ENCODE measurements at regions not wholly inside any gene's neighbourhood (a gene's known extent, or its start where the extent isn't known, plus 50 kb on each side); places are given as distances from the start of the nearest gene placed in this dataset.

DNA sequence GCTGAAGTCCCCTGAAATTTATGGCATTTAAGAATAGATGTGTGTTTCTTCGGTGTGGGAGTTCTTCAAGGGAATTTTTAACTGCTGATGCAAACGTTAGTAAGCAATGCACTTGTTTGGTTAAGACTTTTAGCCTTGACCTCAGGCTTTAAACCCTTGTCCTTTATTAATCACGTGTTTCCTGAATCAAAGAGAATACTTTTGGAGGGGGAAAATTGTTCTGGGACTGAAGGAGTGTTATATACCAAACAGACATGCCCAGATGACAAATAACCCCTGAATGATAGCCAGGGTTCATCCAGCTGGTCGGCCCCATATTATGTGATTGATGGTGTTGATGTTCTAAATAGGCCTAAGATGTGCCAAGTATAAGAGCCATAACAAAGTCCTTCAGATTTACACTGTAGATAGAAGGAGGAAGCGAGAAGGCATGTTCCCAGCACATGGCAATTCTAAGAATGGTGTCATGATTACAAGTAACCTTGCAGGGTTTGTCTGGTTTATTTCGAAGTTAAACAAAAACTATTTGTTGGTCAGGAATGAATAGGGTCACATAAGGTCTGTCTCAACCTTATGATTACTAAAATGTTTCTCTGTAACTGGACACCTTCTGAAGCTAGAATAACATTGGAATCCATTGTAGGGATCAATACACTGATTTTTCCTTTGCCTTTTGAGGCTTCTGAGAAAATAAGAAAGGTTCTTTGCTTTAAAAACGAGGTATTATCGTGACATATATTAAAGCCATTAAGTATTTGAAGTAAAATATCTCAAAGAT lies 124.2 kb upstream of the SEM1 start:
- DNase-seq (ENCODE audit: low spot score): no peak
- Mint-ChIP-seq H3K4me3 (no peak overlapping the region), H3K4me1 (ENCODE audit: low read depth) (peaks cover 15% of the 10 kb centered on the region), H3K9me3 (peaks cover 4% of the 10 kb centered on the region), H3K36me3 (ENCODE audit: low read depth) (peaks cover 2% of the 10 kb centered on the region), H3K27ac (no peak overlapping the region), H3K27me3 (ENCODE audit: insufficient read depth) (peaks cover 26% of the 10 kb centered on the region)
- intact Hi-C loops (cut with micrococcal nuclease): no loop called here

DNA sequence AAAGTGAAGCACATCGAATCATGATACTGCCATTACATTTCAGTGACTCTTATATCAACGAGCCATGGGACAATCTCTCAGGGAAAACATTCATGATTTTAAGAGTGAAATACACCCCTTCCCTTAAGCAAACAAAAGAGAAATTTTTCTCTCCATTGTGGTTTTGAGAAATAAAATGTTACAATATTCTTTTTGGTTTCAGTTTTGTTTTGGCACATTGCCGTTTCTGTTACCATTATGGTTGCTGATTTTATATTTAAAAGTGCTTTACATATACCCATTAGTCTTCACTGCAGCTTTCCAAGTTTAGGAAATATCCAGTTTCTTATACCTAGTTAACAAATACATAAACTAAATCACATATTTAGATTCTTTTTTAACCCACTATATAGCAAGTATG lies 126.8 kb upstream of the SEM1 start:
- Mint-ChIP-seq H3K27me3 (ENCODE audit: insufficient read depth) (peaks cover 37% of the 10 kb centered on the region), H3K4me3 (no peak overlapping the region)

GRCh38 chr7:96837593-96837992 lies 127.9 kb upstream of the SEM1 start:
- Mint-ChIP-seq H3K4me1 (ENCODE audit: low read depth) (peaks cover 15% of the 10 kb centered on the region), H3K27ac (peak overlapping the region; percentile 74), H3K4me3 (peak overlapping the region; percentile 57), H3K27me3 (ENCODE audit: insufficient read depth) (peaks cover 31% of the 10 kb centered on the region), H3K9me3 (peaks cover 4% of the 10 kb centered on the region), H3K36me3 (ENCODE audit: low read depth) (peaks cover 2% of the 10 kb centered on the region)
- intact Hi-C loops (cut with micrococcal nuclease): loop anchor here (1.0 to 5.0 kb wide), 5 partner anchors 130 to 1335 kb away; partner anchors contain the start of gene SEM1
- DNase-seq (ENCODE audit: low spot score): peak; percentile 17

More for the DNA sequence above, 126.8 kb upstream of the SEM1 start:
- no peak for DNase-seq (ENCODE audit: low spot score)
- Mint-ChIP-seq H3K4me1 (ENCODE audit: low read depth) (peaks cover 15% of the 10 kb centered on the region), H3K36me3 (ENCODE audit: low read depth) (peaks cover 2% of the 10 kb centered on the region), H3K9me3 (peaks cover 4% of the 10 kb centered on the region), H3K27ac (no peak overlapping the region)
- intact Hi-C loops (cut with micrococcal nuclease): loop anchor here (5.0 kb wide), 2 partner anchors 129 to 1334 kb away; partner anchors contain the start of gene SEM1

GRCh38 chr7:96838481-96838880 lies 128.8 kb upstream of the SEM1 start:
- Mint-ChIP-seq H3K27ac (no peak overlapping the region), H3K4me1 (ENCODE audit: low read depth) (peaks cover 15% of the 10 kb centered on the region), H3K36me3 (ENCODE audit: low read depth) (peaks cover 2% of the 10 kb centered on the region), H3K27me3 (ENCODE audit: insufficient read depth) (peaks cover 34% of the 10 kb centered on the region), H3K9me3 (peaks cover 4% of the 10 kb centered on the region), H3K4me3 (no peak overlapping the region)
- DNase-seq (ENCODE audit: low spot score): no peak
- intact Hi-C loops (cut with micrococcal nuclease): loop anchor here (5.0 kb wide), 2 partner anchors 131 to 1336 kb away; partner anchors contain the start of gene SEM1

DNA sequence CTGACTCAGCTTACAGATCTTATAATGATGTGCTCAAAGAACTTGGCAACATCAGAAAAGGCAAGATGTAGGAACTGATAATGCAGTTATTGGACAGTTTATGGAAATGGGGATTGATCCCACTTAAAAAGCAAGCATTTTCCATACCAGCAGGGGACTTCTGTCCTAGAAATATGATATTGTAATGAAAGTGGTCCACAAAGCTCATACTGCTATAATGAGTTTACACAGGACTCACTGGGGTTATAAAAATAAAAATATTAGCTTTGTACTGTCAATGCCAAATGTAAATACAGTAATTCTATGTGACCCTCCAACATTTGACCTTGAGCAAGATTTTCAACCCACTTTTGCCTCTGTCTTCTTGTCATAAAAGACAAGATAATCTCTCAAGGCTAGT lies 145.5 kb upstream of the SEM1 start:
- Mint-ChIP-seq H3K27me3 (ENCODE audit: insufficient read depth) (peaks cover 12% of the 10 kb centered on the region), H3K4me1 (ENCODE audit: low read depth) (no peaks in the 10 kb centered on the region), H3K27ac (no peak overlapping the region), H3K36me3 (ENCODE audit: low read depth) (no peaks in the 10 kb centered on the region), H3K9me3 (no peaks in the 10 kb centered on the region), H3K4me3 (no peak overlapping the region)
- intact Hi-C loops (cut with micrococcal nuclease): no loop called here
- DNase-seq (ENCODE audit: low spot score): no peak

GRCh38 chr7:96855691-96856090 lies 146.0 kb upstream of the SEM1 start:
- Mint-ChIP-seq H3K9me3 (no peaks in the 10 kb centered on the region), H3K36me3 (ENCODE audit: low read depth) (no peaks in the 10 kb centered on the region), H3K27me3 (ENCODE audit: insufficient read depth) (peaks cover 13% of the 10 kb centered on the region), H3K4me1 (ENCODE audit: low read depth) (no peaks in the 10 kb centered on the region), H3K4me3 (no peak overlapping the region), H3K27ac (no peak overlapping the region)
- DNase-seq (ENCODE audit: low spot score): no peak
- intact Hi-C loops (cut with micrococcal nuclease): no loop called here

DNA sequence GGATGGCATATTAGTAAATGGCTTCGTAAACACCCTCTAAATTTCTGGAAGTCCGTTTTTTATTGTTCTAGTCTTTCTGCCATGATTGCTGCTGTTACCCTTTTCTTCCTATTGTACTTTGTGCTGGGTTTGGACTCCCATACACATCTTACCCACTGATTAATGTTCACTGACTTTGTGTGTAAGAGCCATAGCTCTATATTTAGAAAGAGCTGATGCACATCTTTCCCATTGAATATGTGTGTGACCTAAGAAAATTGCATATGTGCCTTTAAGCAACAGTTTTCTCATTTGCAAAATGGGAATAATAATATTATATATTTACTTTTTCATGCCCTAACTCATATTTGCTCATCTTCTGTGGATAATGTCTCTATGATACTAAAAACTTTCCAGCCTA lies 135.8 kb upstream of the DLX6 start:
- Mint-ChIP-seq H3K27me3 (ENCODE audit: insufficient read depth) (peaks cover 7% of the 10 kb centered on the region), H3K36me3 (ENCODE audit: low read depth) (no peaks in the 10 kb centered on the region), H3K4me3 (no peak overlapping the region), H3K4me1 (ENCODE audit: low read depth) (no peaks in the 10 kb centered on the region), H3K27ac (no peak overlapping the region), H3K9me3 (no peaks in the 10 kb centered on the region)
- DNase-seq (ENCODE audit: low spot score): no peak
- intact Hi-C loops (cut with micrococcal nuclease): no loop called here

GRCh38 chr7:96870185-96870584 lies 135.2 kb upstream of the DLX6 start:
- Mint-ChIP-seq H3K36me3 (ENCODE audit: low read depth) (no peaks in the 10 kb centered on the region), H3K4me3 (no peak overlapping the region), H3K9me3 (no peaks in the 10 kb centered on the region), H3K27ac (no peak overlapping the region), H3K4me1 (ENCODE audit: low read depth) (no peaks in the 10 kb centered on the region), H3K27me3 (ENCODE audit: insufficient read depth) (peaks cover 7% of the 10 kb centered on the region)
- intact Hi-C loops (cut with micrococcal nuclease): no loop called here
- no peak for DNase-seq (ENCODE audit: low spot score)

DNA sequence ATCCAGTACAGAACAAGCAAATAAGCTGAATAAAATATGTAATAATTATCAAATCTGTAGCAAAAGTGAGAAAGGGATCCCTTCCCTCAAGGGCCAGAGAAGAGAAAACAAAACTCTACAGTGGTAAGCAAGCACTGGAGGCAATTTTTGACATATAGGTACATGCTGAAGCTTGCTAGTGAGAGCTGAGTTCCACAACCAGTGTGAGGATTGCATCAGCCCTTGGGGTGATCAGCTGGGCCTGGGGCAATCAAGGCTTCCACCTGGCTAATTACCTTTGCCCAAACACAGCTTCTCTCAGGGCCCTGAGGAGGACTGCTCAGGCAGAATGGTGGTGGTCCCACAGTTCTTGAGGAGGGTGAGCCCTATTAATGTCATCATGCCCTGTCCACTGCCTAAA lies 134.4 kb upstream of the DLX6 start:
- no peak for DNase-seq (ENCODE audit: low spot score)
- Mint-ChIP-seq H3K4me1 (ENCODE audit: low read depth) (no peaks in the 10 kb centered on the region), H3K27me3 (ENCODE audit: insufficient read depth) (peaks cover 7% of the 10 kb centered on the region), H3K9me3 (no peaks in the 10 kb centered on the region), H3K27ac (no peak overlapping the region), H3K4me3 (no peak overlapping the region), H3K36me3 (ENCODE audit: low read depth) (no peaks in the 10 kb centered on the region)
- intact Hi-C loops (cut with micrococcal nuclease): no loop called here

GRCh38 chr7:96887426-96887825 lies 117.9 kb upstream of the DLX6 start:
- Mint-ChIP-seq H3K4me1 (ENCODE audit: low read depth) (no peaks in the 10 kb centered on the region), H3K36me3 (ENCODE audit: low read depth) (no peaks in the 10 kb centered on the region), H3K27ac (no peak overlapping the region), H3K4me3 (no peak overlapping the region), H3K27me3 (ENCODE audit: insufficient read depth) (no peaks in the 10 kb centered on the region), H3K9me3 (no peaks in the 10 kb centered on the region)
- intact Hi-C loops (cut with micrococcal nuclease): no loop called here
- no peak for DNase-seq (ENCODE audit: low spot score)

DNA sequence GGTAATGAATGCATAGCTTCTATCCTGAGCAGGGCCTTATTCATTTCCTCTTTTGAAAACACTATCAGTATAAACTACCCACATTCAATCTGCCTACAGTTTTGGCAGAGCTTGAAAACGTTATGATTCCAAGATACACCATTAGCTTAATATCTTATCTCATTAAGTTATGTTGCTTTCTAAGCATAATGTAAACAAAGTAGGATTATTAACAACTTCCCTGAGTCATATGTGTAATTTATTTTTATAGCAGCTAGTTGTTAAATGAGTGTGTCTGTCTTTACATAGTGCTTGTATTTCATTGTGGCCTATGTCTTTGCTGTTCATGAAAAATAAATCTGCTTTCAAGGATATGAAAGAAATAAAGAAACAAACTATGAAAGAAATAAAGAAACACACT lies 106.2 kb upstream of the DLX6 start:
- peaks cover 2% of the 10 kb centered on the region for H3K27me3 Mint-ChIP-seq (ENCODE audit: insufficient read depth)
- DNase-seq (ENCODE audit: low spot score): no peak
- H3K27ac Mint-ChIP-seq: no peak overlapping the region
- H3K4me3 Mint-ChIP-seq: no peak overlapping the region
- intact Hi-C loops (cut with micrococcal nuclease): no loop called here
- no peaks in the 10 kb centered on the region for H3K4me1 Mint-ChIP-seq (ENCODE audit: low read depth)
- no peaks in the 10 kb centered on the region for H3K9me3 Mint-ChIP-seq
- no peaks in the 10 kb centered on the region for H3K36me3 Mint-ChIP-seq (ENCODE audit: low read depth)

DNA sequence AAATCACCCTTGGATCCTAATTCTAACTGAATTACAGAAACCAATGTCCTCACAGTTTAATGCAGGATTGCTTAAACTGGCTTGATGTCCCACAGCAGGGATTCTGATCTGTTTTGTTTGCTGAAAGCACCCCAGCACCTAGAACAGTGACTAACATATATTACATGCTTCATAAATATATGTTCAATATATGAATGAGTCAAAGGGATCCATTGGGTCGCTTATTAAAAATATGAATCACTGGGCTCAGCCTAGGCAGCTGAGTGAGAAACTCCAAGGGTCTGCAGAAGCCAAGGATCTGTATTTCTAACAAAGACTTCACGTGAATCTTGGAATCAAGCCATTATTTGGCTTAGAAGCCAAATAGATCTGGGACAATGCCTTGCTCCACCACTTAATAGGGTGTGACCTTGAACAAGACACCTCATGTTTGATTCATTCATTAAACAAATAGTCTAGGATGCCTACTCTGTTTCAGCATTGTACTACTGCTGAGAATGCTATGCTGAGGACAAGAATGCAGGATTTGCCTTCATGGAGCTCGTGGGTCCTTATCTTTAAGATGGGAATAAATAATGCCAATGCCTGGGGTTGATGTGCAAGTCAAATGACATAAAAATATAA lies 103.4 kb upstream of the DLX6 start:
- H3K36me3 Mint-ChIP-seq (ENCODE audit: low read depth): no peaks in the 10 kb centered on the region
- H3K9me3 Mint-ChIP-seq: no peaks in the 10 kb centered on the region
- peaks cover 2% of the 10 kb centered on the region for H3K27me3 Mint-ChIP-seq (ENCODE audit: insufficient read depth)
- intact Hi-C loops (cut with micrococcal nuclease): no loop called here
- DNase-seq (ENCODE audit: low spot score): no peak
- H3K4me1 Mint-ChIP-seq (ENCODE audit: low read depth): no peaks in the 10 kb centered on the region
- H3K4me3 Mint-ChIP-seq: no peak overlapping the region
- no peak overlapping the region for H3K27ac Mint-ChIP-seq

GRCh38 chr7:96903906-96904305 lies 101.4 kb upstream of the DLX6 start:
- Mint-ChIP-seq H3K27ac (no peak overlapping the region), H3K9me3 (no peaks in the 10 kb centered on the region), H3K4me3 (no peak overlapping the region), H3K4me1 (ENCODE audit: low read depth) (no peaks in the 10 kb centered on the region), H3K27me3 (ENCODE audit: insufficient read depth) (peaks cover 2% of the 10 kb centered on the region), H3K36me3 (ENCODE audit: low read depth) (no peaks in the 10 kb centered on the region)
- no peak for DNase-seq (ENCODE audit: low spot score)
- intact Hi-C loops (cut with micrococcal nuclease): no loop called here

All from activated T-helper 1 cell treated with anti-CD3 and anti-CD28 coated beads, Interleukin-12 subunit alpha, Interleukin-12 subunit beta, Interleukin-2, Interleukin-4 antibody, amounts not matched to agents 30 ng/mL and 10 ng/mL and 1 ng/mL, durations not matched to agents 14 hours and 24 hours and 36 hours (primary cell).